Type B pancreatic cell (in vitro differentiated cells): ENCODE measurements at regions not wholly inside any gene's neighbourhood (a gene's known extent, or its start where the extent isn't known, plus 50 kb on each side); places are given as distances from the start of the nearest gene placed in this dataset.
"Not testable (repeated sequence)": the region's sequence is repeated elsewhere in the genome, so short reads cannot be mapped to it uniquely, and the experiment has no call there.

Experiments
- DNase-seq: peaks from one replicate; pipeline ENCODE4 v3.0.0; 2021; ENCODE audit warnings: mixed read lengths; ENCODE audit not compliant: unreplicated experiment; ENCODE audit errors: extremely low spot score
- H3K27ac Mint-ChIP-seq: 2 replicates; pipeline ENCODE4 v1.8.0; 2021; ENCODE audit warnings: mild to moderate bottlenecking, mixed read lengths
- H3K27me3 Mint-ChIP-seq: 2 replicates; pipeline ENCODE4 v1.8.0; 2021; ENCODE audit warnings: mixed read lengths
- H3K36me3 Mint-ChIP-seq: 2 replicates; pipeline ENCODE4 v1.8.0; 2021; ENCODE audit warnings: mixed read lengths
- H3K4me1 Mint-ChIP-seq: one replicate; pipeline ENCODE4 v1.8.0; 2021; ENCODE audit warnings: mixed read lengths; ENCODE audit not compliant: unreplicated experiment
- H3K4me3 Mint-ChIP-seq: 2 replicates; pipeline ENCODE4 v1.8.0; 2021; ENCODE audit warnings: mild to moderate bottlenecking, mixed read lengths
- H3K9me3 Mint-ChIP-seq: 2 replicates; pipeline ENCODE4 v1.8.0; 2021; ENCODE audit warnings: mixed read lengths
- CTCF ChIP-seq: fragments of 200-600 bp; sonication (generic); conservative IDR thresholded peaks from 2 replicates; pipeline ENCODE4 v1.5.0; 2021; ENCODE audit warnings: antibody characterized with exemption, mild to moderate bottlenecking

GRCh38 chr7:9127901-9128300, 694.5 kb downstream of the NXPH1 start:
- no peaks in the 10 kb centered on the region for H3K4me1 Mint-ChIP-seq
- TF ChIP-seq CTCF, result no peak
- H3K4me3 Mint-ChIP-seq, result no peak overlapping the region
- H3K27me3 Mint-ChIP-seq, result no peaks in the 10 kb centered on the region
- no peaks in the 10 kb centered on the region for H3K9me3 Mint-ChIP-seq
- no peaks in the 10 kb centered on the region for H3K36me3 Mint-ChIP-seq
- H3K27ac Mint-ChIP-seq, result no peak overlapping the region
- DNase-seq, result no peak

GRCh38 chr7:9148687-9149086, 715.3 kb downstream of the NXPH1 start:
- Mint-ChIP-seq H3K4me1 (no peaks in the 10 kb centered on the region), H3K27ac (no peak overlapping the region), H3K9me3 (no peaks in the 10 kb centered on the region), H3K36me3 (no peaks in the 10 kb centered on the region), H3K27me3 (no peaks in the 10 kb centered on the region), H3K4me3 (no peak overlapping the region)
- no peak for TF ChIP-seq CTCF
- DNase-seq, result no peak

- TF ChIP-seq CTCF, result no peak
- H3K36me3 Mint-ChIP-seq, result no peaks in the 10 kb centered on the region
- no peaks in the 10 kb centered on the region for H3K27me3 Mint-ChIP-seq
- H3K4me3 Mint-ChIP-seq, result no peak overlapping the region
- DNase-seq, result no peak
- H3K27ac Mint-ChIP-seq, result no peak overlapping the region
- H3K9me3 Mint-ChIP-seq, result no peaks in the 10 kb centered on the region
- no peaks in the 10 kb centered on the region for H3K4me1 Mint-ChIP-seq
Observed at GRCh38 chr7:9149499-9150082, 716.2 kb downstream of the NXPH1 start.

GRCh38 chr7:9163691-9164090, 730.3 kb downstream of the NXPH1 start:
- H3K27ac Mint-ChIP-seq, H3K36me3 Mint-ChIP-seq, H3K9me3 Mint-ChIP-seq, H3K4me1 Mint-ChIP-seq, H3K4me3 Mint-ChIP-seq, DNase-seq, H3K27me3 Mint-ChIP-seq: not testable (repeated sequence)

GRCh38 chr7:9175871-9176270, 742.5 kb downstream of the NXPH1 start:
- Mint-ChIP-seq H3K36me3 (no peaks in the 10 kb centered on the region), H3K27me3 (no peaks in the 10 kb centered on the region), H3K4me1 (no peaks in the 10 kb centered on the region), H3K9me3 (no peaks in the 10 kb centered on the region), H3K27ac (no peak overlapping the region), H3K4me3 (no peak overlapping the region)
- TF ChIP-seq CTCF, result no peak
- DNase-seq, result no peak

GRCh38 chr7:9181356-9181755, 747.9 kb downstream of the NXPH1 start:
- H3K27ac Mint-ChIP-seq, result no peak overlapping the region
- H3K27me3 Mint-ChIP-seq, result no peaks in the 10 kb centered on the region
- H3K4me1 Mint-ChIP-seq, result no peaks in the 10 kb centered on the region
- no peaks in the 10 kb centered on the region for H3K9me3 Mint-ChIP-seq
- no peak overlapping the region for H3K4me3 Mint-ChIP-seq
- no peaks in the 10 kb centered on the region for H3K36me3 Mint-ChIP-seq
- no peak for DNase-seq
- TF ChIP-seq CTCF, result no peak
